Upper lobe of right lung (tissue), 1 donor: ENCODE measurements at regions not wholly inside any gene's neighbourhood (a gene's known extent, or its start where the extent isn't known, plus 50 kb on each side); places are given as distances from the start of the nearest gene placed in this dataset.
A peak's percentile ranks its signal among the peaks of the same experiment; 100 is the strongest.

ENCODE experiments used
- ATAC-seq: fragments of 200-7000 bp; cut with Tn5 transposase; one replicate; pipeline ENCODE4 v1.9.1; 2020; ENCODE audit warnings: mild to moderate bottlenecking, moderate library complexity
- DNase-seq: peaks from one replicate; pipeline ENCODE4 v3.0.0-alpha.2; 2020
- H3K27ac ChIP-seq: fragments of 200-600 bp; one replicate; pipeline ENCODE4 v1.8.0; 2022
- H3K27me3 ChIP-seq: fragments of 200-600 bp; one replicate; pipeline ENCODE4 v1.8.0; 2022; ENCODE audit warnings: mild to moderate bottlenecking
- H3K36me3 ChIP-seq: fragments of 200-600 bp; one replicate; pipeline ENCODE4 v1.8.0; 2022
- H3K4me1 ChIP-seq: fragments of 200-600 bp; one replicate; pipeline ENCODE4 v1.8.0; 2022
- H3K4me3 ChIP-seq: fragments of 200-600 bp; one replicate; pipeline ENCODE4 v1.8.0; 2022; ENCODE audit warnings: mild to moderate bottlenecking
- H3K9me3 ChIP-seq: fragments of 200-600 bp; one replicate; pipeline ENCODE4 v1.8.0; 2022
- CTCF ChIP-seq: fragments of 200-600 bp; IDR thresholded peaks from one replicate; pipeline ENCODE4 v1.8.0; 2022; ENCODE audit warnings: antibody characterized with exemption
- intact Hi-C: fragments of 100-400 bp; cut with DNase I; formaldehyde crosslinking; loops from one replicate; pipeline ENCODE4 v1.11.0; 2022
- donor health status: DM: no; HTN: yes; CAD: no; lungs with severe emphysema.

DNA sequence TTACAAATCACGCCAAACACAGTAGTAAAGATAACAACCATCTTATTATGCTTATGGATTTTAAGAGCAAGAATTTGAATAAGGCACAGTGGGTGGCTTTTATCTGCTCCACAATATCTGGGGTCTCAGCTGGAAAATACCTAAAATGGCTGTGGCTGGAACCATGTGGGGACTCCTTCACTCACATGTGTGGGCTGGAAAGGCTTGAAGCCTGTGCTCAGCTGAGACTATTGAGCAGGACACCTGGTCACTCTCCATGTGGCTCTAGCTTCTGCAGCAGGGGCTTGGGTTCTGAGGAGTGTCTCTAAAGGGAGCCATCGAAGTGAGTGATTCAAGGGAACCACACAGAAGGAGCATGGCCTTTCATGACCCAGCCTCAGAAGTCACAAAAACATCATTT is 239.6 kb upstream of the B3GALT2 start:
- no peak for DNase-seq
- intact Hi-C loops, result no loop called here
- H3K36me3 ChIP-seq, result no peaks in the 10 kb centered on the region
- no peak for ATAC-seq
- TF ChIP-seq CTCF, result no peak
- H3K27me3 ChIP-seq, result no peaks in the 10 kb centered on the region
- H3K4me3 ChIP-seq, result no peak overlapping the region
- H3K9me3 ChIP-seq, result no peaks in the 10 kb centered on the region
- H3K27ac ChIP-seq, result no peak overlapping the region
- H3K4me1 ChIP-seq, result no peaks in the 10 kb centered on the region

GRCh38 chr1:193421487-193421886 is 235.1 kb upstream of the B3GALT2 start:
- Histone ChIP-seq H3K27ac (no peak overlapping the region), H3K36me3 (no peaks in the 10 kb centered on the region), H3K4me3 (no peak overlapping the region), H3K9me3 (no peaks in the 10 kb centered on the region), H3K4me1 (peaks cover 6% of the 10 kb centered on the region), H3K27me3 (no peaks in the 10 kb centered on the region)
- DNase-seq (no peak), ATAC-seq (no peak)
- intact Hi-C loops, result no loop called here
- no peak for TF ChIP-seq CTCF

DNA sequence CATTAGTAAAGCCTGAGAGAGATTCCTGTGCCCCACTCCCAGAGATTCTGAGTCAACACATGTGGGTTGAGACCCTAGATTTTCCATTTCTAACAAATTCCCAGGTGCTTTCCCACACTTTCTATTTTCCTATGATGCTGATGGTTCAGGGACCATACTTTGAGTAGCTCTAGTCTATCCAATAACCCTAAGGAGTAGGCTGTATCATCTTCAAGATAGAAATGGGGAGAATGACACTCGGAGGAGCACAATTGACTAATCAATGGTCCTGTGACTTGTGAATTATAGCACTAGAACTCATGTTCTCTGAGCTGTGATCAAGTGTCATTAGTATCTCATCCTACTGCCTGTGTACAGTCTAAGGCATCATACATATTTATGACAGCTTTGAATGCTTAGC is 232.9 kb upstream of the B3GALT2 start:
- intact Hi-C loops, result no loop called here
- Histone ChIP-seq H3K36me3 (no peaks in the 10 kb centered on the region), H3K4me3 (no peak overlapping the region), H3K27me3 (no peaks in the 10 kb centered on the region), H3K27ac (no peak overlapping the region), H3K9me3 (no peaks in the 10 kb centered on the region), H3K4me1 (peaks cover 6% of the 10 kb centered on the region)
- ATAC-seq, result no peak
- DNase-seq, result no peak
- no peak for TF ChIP-seq CTCF

DNA sequence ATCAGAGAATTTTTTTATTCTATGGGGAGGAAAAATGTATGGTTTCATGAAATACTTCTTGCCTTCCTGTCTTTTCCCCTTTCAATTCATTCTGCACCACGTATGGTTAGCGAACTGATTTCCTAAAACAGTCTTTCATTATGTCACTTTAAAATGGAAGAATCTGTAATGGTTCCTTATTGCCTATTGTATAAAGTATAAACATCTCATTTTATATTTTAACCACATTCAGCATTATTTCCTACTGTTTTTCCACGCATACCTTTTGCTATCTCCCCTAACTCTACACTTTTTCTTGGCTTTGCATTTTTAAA is 232.3 kb upstream of the B3GALT2 start:
- TF ChIP-seq CTCF, result no peak
- Histone ChIP-seq H3K36me3 (no peaks in the 10 kb centered on the region), H3K27me3 (no peaks in the 10 kb centered on the region), H3K4me1 (peaks cover 6% of the 10 kb centered on the region), H3K4me3 (peak overlapping the region; percentile 41), H3K27ac (peak overlapping the region; percentile 33), H3K9me3 (no peaks in the 10 kb centered on the region)
- intact Hi-C loops, result no loop called here
- ATAC-seq (no peak), DNase-seq (no peak)

- Histone ChIP-seq H3K9me3 (no peaks in the 10 kb centered on the region), H3K27me3 (no peaks in the 10 kb centered on the region), H3K36me3 (no peaks in the 10 kb centered on the region), H3K27ac (peak overlapping the region; percentile 33), H3K4me3 (peak overlapping the region; percentile 41), H3K4me1 (peaks cover 6% of the 10 kb centered on the region)
- intact Hi-C loops, result no loop called here
- DNase-seq, result no peak
- ATAC-seq, result peak; percentile 60
- TF ChIP-seq CTCF, result no peak
Measured at GRCh38 chr1:193417945-193418744, 231.7 kb upstream of the B3GALT2 start.

DNA sequence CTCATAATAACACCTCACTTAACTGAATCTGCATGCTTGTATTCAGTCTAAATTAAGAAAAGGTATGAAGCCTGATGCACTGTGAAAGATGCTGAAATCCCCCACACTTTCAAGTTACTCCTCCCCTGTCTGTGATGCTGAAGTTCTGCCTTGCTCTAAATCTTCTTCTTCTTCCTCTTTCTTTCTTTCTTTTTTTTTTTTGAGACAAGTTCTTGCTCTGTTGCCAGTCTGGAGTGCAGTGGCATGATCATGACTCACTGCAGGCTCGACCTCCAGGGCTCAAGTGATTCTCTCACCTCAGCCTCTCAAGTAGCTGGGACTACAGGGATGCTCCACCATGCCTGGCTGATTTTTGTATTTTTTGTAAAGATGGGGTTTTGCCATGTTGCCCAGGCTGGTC is 231.0 kb upstream of the B3GALT2 start:
- intact Hi-C loops, result no loop called here
- ATAC-seq (no peak), DNase-seq (peak; percentile 36)
- no peak for TF ChIP-seq CTCF
- Histone ChIP-seq H3K36me3 (no peaks in the 10 kb centered on the region), H3K4me3 (no peak overlapping the region), H3K9me3 (no peaks in the 10 kb centered on the region), H3K27me3 (no peaks in the 10 kb centered on the region), H3K27ac (no peak overlapping the region), H3K4me1 (peaks cover 6% of the 10 kb centered on the region)
